Psoas muscle (tissue), 7 donors: ENCODE measurements at regions not wholly inside any gene's neighbourhood (a gene's known extent, or its start where the extent isn't known, plus 50 kb on each side); places are given as distances from the start of the nearest gene placed in this dataset.

Experiments
- ATAC-seq, 4 donors: fragments of 200-7000 bp; cut with Tn5 transposase; one replicate each; pipeline ENCODE4 v1.9.1; 2020; ENCODE audit warnings: moderate library complexity in 3 of 4, mild to moderate bottlenecking in 2 of 4
- DNase-seq, 2 donors: peaks; one replicate each; pipeline ENCODE4 v3.0.0-alpha.2; 2020
- H3K27ac ChIP-seq: fragments of 200-600 bp; one replicate; pipeline ENCODE4 v1.8.0; 2022
- H3K27me3 ChIP-seq, 3 donors: fragments of 200-600 bp in 1 of 3; one replicate each; pipeline versions ENCODE4 v1.6.1 to v1.8.0; 2013 to 2022; ENCODE audit warnings: low read length in 2 of 3, mild to moderate bottlenecking in 2 of 3, moderate library complexity in 1 of 3; ENCODE audit not compliant: insufficient read depth in 3 of 3
- H3K36me3 ChIP-seq, 2 donors: fragments of 200-600 bp in 1 of 2; one replicate each; pipeline versions ENCODE4 v1.6.1 to v1.8.0; 2013 to 2022; ENCODE audit warnings: low read depth in 1 of 2, mild to moderate bottlenecking in 1 of 2, moderate library complexity in 1 of 2; ENCODE audit not compliant: insufficient read depth in 1 of 2
- H3K4me1 ChIP-seq: fragments of 200-600 bp; one replicate; pipeline ENCODE4 v1.8.0; 2022
- H3K4me3 ChIP-seq: fragments of 200-600 bp; one replicate; pipeline ENCODE4 v1.8.0; 2022; ENCODE audit warnings: mild to moderate bottlenecking
- H3K9me3 ChIP-seq: fragments of 200-600 bp; one replicate; pipeline ENCODE4 v1.8.0; 2022
- CTCF ChIP-seq: fragments of 200-600 bp; IDR thresholded peaks from one replicate; pipeline ENCODE4 v1.8.0; 2022; ENCODE audit warnings: antibody characterized with exemption
- WGBS, 3 donors: extraction: QIAGEN DNeasy Blood & Tissue Kit; methylation state at CpG; one replicate each; pipeline versions ENCODE4 v1.1.6 to v1.1.7; 2013; 5-methylcytosine and 5-hydroxymethylcytosine counted together
- intact Hi-C, 2 donors: fragments of 100-400 bp; cut with DNase I; formaldehyde crosslinking; loops; one replicate each; pipeline versions ENCODE4 v1.11.0 to v1.14.2; 2022
- donor health status: healthy with polysubstance abuse.
- donor health status: DM: no; HTN: no; CAD: no; lungs with moderate emphysema.
- donor health status: Bipolar disorder and iron deficiency.
- donor health status: healthy.
- donor health status: DM: yes; HTN: yes; CAD: no.
- donor health status: DM: no; HTN: no; CAD: no.
- donor health status: DM: yes; HTN: yes; CAD: no.

DNA sequence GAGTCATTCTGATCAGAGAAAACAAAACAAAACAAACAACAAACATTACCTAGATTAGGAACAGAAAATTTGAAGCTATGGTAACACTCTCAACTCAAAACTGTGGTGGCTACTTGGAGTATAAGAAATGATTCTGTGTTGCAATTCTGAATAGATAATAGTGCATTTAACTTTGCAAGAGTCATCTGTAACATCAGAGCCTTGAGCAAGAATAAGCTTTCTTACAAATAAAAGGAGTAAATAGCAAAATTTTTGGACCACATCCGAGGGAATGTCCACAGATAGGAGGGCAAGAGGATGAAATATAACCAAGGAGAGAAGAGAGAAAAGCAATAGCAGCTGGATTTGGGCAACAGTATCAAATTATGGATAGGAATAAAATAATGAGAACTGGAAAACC, 1090.6 kb downstream of the SLC6A15 start:
- Histone ChIP-seq H3K4me1 (no peaks in the 10 kb centered on the region), H3K9me3 (no peaks in the 10 kb centered on the region), H3K36me3 (no peaks in the 10 kb centered on the region), H3K4me3 (no peak overlapping the region), H3K27me3 (no peaks in the 10 kb centered on the region), H3K27ac (no peak overlapping the region)
- 50 to 64% (median 59%) methylated on average over 1 of the region's 1 CpG for WGBS, 3 donors
- no peak for ATAC-seq
- no peak for DNase-seq
- TF ChIP-seq CTCF = no peak
- intact Hi-C loops = no loop called here

GRCh38 chr12:83818881-83819280, 1093.7 kb downstream of the SLC6A15 start:
- no peaks in the 10 kb centered on the region for H3K9me3 ChIP-seq
- no peaks in the 10 kb centered on the region for H3K4me1 ChIP-seq
- H3K27me3 ChIP-seq = no peaks in the 10 kb centered on the region
- no peak for TF ChIP-seq CTCF
- DNase-seq (no peak), ATAC-seq (no peak)
- no peaks in the 10 kb centered on the region for H3K36me3 ChIP-seq
- intact Hi-C loops = no loop called here
- 60 to 84% (median 77%) methylated on average over 1 of the region's 1 CpG for WGBS, 3 donors
- H3K27ac ChIP-seq = no peak overlapping the region
- no peak overlapping the region for H3K4me3 ChIP-seq

- no peaks in the 10 kb centered on the region for H3K9me3 ChIP-seq
- TF ChIP-seq CTCF = no peak
- WGBS, 3 donors = 93 to 94% (median 94%) methylated on average over 1 of the region's 1 CpG
- no peaks in the 10 kb centered on the region for H3K4me1 ChIP-seq
- no peaks in the 10 kb centered on the region for H3K27me3 ChIP-seq
- H3K36me3 ChIP-seq = no peaks in the 10 kb centered on the region
- ATAC-seq (no peak), DNase-seq (no peak)
- intact Hi-C loops = no loop called here
- no peak overlapping the region for H3K4me3 ChIP-seq
- H3K27ac ChIP-seq = no peak overlapping the region
These were observed 1094.9 kb downstream of the SLC6A15 start for GRCh38 chr12:83817730-83818129.

DNA sequence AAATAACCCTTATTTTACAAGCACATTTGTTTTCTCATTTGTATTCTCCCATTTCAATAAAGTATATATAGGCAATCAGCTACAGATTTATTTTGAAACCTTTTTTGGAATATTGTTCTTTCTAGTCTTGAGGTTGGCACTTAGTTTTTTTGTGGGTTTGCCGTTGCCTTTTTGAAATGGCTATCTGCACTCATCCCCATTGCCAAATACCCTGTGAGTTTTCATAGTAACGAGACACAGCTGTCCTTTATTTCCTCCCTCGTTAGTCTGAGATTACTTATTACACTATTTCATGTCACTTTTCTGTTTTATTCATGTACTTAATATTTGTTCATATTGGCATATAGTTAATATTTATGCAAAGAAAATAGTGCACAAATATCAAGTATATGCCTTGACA, 1104.0 kb downstream of the SLC6A15 start:
- H3K9me3 ChIP-seq = no peaks in the 10 kb centered on the region
- ATAC-seq (no peak), DNase-seq (no peak)
- H3K27me3 ChIP-seq = no peaks in the 10 kb centered on the region
- H3K4me1 ChIP-seq = no peaks in the 10 kb centered on the region
- 34 to 43% (median 41%) methylated on average over 3 of the region's 3 CpGs for WGBS, 3 donors
- H3K4me3 ChIP-seq = no peak overlapping the region
- no peak for TF ChIP-seq CTCF
- intact Hi-C loops = no loop called here
- no peak overlapping the region for H3K27ac ChIP-seq
- H3K36me3 ChIP-seq = no peaks in the 10 kb centered on the region

GRCh38 chr12:83807871-83808270, 1104.7 kb downstream of the SLC6A15 start:
- Histone ChIP-seq H3K36me3 (no peaks in the 10 kb centered on the region), H3K9me3 (no peaks in the 10 kb centered on the region), H3K27ac (no peak overlapping the region), H3K4me3 (no peak overlapping the region), H3K4me1 (no peaks in the 10 kb centered on the region), H3K27me3 (no peaks in the 10 kb centered on the region)
- TF ChIP-seq CTCF = no peak
- intact Hi-C loops = no loop called here
- 73 to 80% (median 80%) methylated on average over 3 of the region's 3 CpGs for WGBS, 3 donors
- DNase-seq (no peak), ATAC-seq (no peak)
